ENCODE measurements at regions not wholly inside any gene's neighbourhood (a gene's known extent, or its start where the extent isn't known, plus 50 kb on each side); places are given as distances from the start of the nearest gene placed in this dataset.

- no peaks in the 10 kb centered on the region for H3K79me2 ChIP-seq (ENCODE audit: control insufficient read depth, insufficient read depth, low read length, unreplicated experiment)
- H3K4me1 ChIP-seq (ENCODE audit: control insufficient read depth, insufficient read depth, low read length, unreplicated experiment): peaks cover 12% of the 10 kb centered on the region
- H3K27ac ChIP-seq (ENCODE audit: low read depth, low read length): no peak overlapping the region
- H3K27me3 ChIP-seq (ENCODE audit: insufficient read depth, low read length): no peaks in the 10 kb centered on the region
- H2AFZ ChIP-seq (ENCODE audit: low read length, unreplicated experiment): no peak overlapping the region
- H3K36me3 ChIP-seq (ENCODE audit: insufficient read depth, low read length): peaks cover 10% of the 10 kb centered on the region; the same call in 1 of the 2 replicates
- no peak overlapping the region for H3K4me3 ChIP-seq (ENCODE audit: low read depth, low read length)
Measured at GRCh38 chr15:62843311-62843710, 199.2 kb upstream of the TPM1 start.

GRCh38 chr15:62844564-62845240 is 197.8 kb upstream of the TPM1 start:
- H3K27ac ChIP-seq (ENCODE audit: low read depth, low read length): no peak overlapping the region
- no peaks in the 10 kb centered on the region for H3K27me3 ChIP-seq (ENCODE audit: insufficient read depth, low read length)
- H3K36me3 ChIP-seq (ENCODE audit: insufficient read depth, low read length): peaks cover 10% of the 10 kb centered on the region; the same call in 1 of the 2 replicates
- H3K4me3 ChIP-seq (ENCODE audit: low read depth, low read length): no peak overlapping the region
- peaks cover 12% of the 10 kb centered on the region for H3K4me1 ChIP-seq (ENCODE audit: control insufficient read depth, insufficient read depth, low read length, unreplicated experiment)
- no peak overlapping the region for H2AFZ ChIP-seq (ENCODE audit: low read length, unreplicated experiment)
- no peaks in the 10 kb centered on the region for H3K79me2 ChIP-seq (ENCODE audit: control insufficient read depth, insufficient read depth, low read length, unreplicated experiment)

- H2AFZ ChIP-seq (ENCODE audit: low read length, unreplicated experiment): no peak overlapping the region
- no peaks in the 10 kb centered on the region for H3K27me3 ChIP-seq (ENCODE audit: insufficient read depth, low read length)
- no peak overlapping the region for H3K4me3 ChIP-seq (ENCODE audit: low read depth, low read length)
- no peak overlapping the region for H3K27ac ChIP-seq (ENCODE audit: low read depth, low read length)
- no peaks in the 10 kb centered on the region for H3K79me2 ChIP-seq (ENCODE audit: control insufficient read depth, insufficient read depth, low read length, unreplicated experiment)
- H3K4me1 ChIP-seq (ENCODE audit: control insufficient read depth, insufficient read depth, low read length, unreplicated experiment): peaks cover 15% of the 10 kb centered on the region
- H3K36me3 ChIP-seq (ENCODE audit: insufficient read depth, low read length): peaks cover 4% of the 10 kb centered on the region; the same call in 1 of the 2 replicates
Measured at GRCh38 chr15:62845241-62846126, 197.1 kb upstream of the TPM1 start.

DNA sequence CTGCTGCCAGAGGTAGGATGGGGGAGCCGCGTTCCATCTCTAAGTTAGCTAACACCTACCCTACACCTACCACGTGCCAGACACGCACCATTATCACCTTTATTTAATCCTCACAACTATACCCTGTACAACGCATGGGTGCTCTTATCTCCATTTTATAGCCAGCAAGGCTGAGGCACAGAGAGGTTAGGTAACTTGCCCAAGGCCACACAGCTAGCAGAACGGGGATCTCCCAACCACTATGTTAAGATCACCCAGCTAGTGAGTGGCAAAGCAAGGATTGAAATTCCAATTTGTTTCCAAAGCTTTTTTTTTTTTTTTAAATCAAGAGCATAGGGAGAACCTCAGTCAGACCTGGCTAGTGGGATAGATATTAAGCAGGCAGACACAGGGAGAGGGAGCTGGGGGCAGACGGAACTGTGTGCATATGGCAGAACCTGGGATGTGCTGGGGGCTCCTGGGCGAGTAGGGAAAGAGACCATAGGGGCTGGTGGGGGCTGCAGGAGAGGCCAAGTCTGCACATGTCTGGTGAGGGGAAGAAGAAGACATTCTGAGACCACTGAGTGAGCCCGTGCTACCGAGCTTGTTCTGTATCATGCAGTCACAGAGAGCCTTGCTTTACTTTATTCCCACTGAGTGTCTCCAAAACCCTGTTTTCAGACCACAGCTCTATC is 196.3 kb upstream of the TPM1 start:
- Histone ChIP-seq H3K4me1 (ENCODE audit: control insufficient read depth, insufficient read depth, low read length, unreplicated experiment) (peaks cover 23% of the 10 kb centered on the region), H3K27me3 (ENCODE audit: insufficient read depth, low read length) (no peaks in the 10 kb centered on the region), H3K36me3 (ENCODE audit: insufficient read depth, low read length) (no peaks in the 10 kb centered on the region), H3K4me3 (ENCODE audit: low read depth, low read length) (no peak overlapping the region), H3K79me2 (ENCODE audit: control insufficient read depth, insufficient read depth, low read length, unreplicated experiment) (no peaks in the 10 kb centered on the region), H2AFZ (ENCODE audit: low read length, unreplicated experiment) (no peak overlapping the region), H3K27ac (ENCODE audit: low read depth, low read length) (no peak overlapping the region)

- H3K4me3 ChIP-seq (ENCODE audit: low read depth, low read length): no peak overlapping the region
- peaks cover 24% of the 10 kb centered on the region for H3K4me1 ChIP-seq (ENCODE audit: control insufficient read depth, insufficient read depth, low read length, unreplicated experiment)
- no peaks in the 10 kb centered on the region for H3K36me3 ChIP-seq (ENCODE audit: insufficient read depth, low read length)
- H3K27me3 ChIP-seq (ENCODE audit: insufficient read depth, low read length): no peaks in the 10 kb centered on the region
- H3K27ac ChIP-seq (ENCODE audit: low read depth, low read length): no peak overlapping the region
- H2AFZ ChIP-seq (ENCODE audit: low read length, unreplicated experiment): no peak overlapping the region
- H3K79me2 ChIP-seq (ENCODE audit: control insufficient read depth, insufficient read depth, low read length, unreplicated experiment): no peaks in the 10 kb centered on the region
Measured at GRCh38 chr15:62846805-62847495, 195.6 kb upstream of the TPM1 start.

GRCh38 chr15:62847900-62848489 is 194.6 kb upstream of the TPM1 start:
- Histone ChIP-seq H3K27ac (ENCODE audit: low read depth, low read length) (no peak overlapping the region), H3K4me3 (ENCODE audit: low read depth, low read length) (no peak overlapping the region), H3K79me2 (ENCODE audit: control insufficient read depth, insufficient read depth, low read length, unreplicated experiment) (no peaks in the 10 kb centered on the region), H3K27me3 (ENCODE audit: insufficient read depth, low read length) (no peaks in the 10 kb centered on the region), H3K4me1 (ENCODE audit: control insufficient read depth, insufficient read depth, low read length, unreplicated experiment) (peaks cover 27% of the 10 kb centered on the region), H2AFZ (ENCODE audit: low read length, unreplicated experiment) (no peak overlapping the region), H3K36me3 (ENCODE audit: insufficient read depth, low read length) (no peaks in the 10 kb centered on the region)

DNA sequence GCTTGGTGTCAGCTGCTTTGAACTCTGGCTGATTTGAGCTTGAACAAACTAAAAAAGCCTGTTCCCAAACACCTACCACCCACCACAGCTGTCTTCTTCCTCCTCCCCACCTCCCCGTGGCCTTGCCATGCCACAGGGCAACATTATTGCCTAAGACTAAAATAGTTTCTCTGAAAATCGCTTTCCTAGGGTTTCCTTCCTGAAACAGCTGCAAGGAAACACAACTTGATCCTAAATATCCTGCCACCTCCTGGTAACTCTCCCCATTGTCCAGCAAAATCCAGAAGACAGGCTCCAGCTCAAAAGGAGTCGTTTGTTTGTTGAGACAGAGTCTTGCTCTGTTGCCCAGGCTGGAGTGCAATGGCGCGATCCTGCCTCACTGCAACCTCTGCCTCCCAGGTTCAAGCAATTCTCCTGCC is 193.9 kb upstream of the TPM1 start:
- no peaks in the 10 kb centered on the region for H3K36me3 ChIP-seq (ENCODE audit: insufficient read depth, low read length)
- H3K27me3 ChIP-seq (ENCODE audit: insufficient read depth, low read length): no peaks in the 10 kb centered on the region
- peaks cover 34% of the 10 kb centered on the region for H3K4me1 ChIP-seq (ENCODE audit: control insufficient read depth, insufficient read depth, low read length, unreplicated experiment)
- no peaks in the 10 kb centered on the region for H3K79me2 ChIP-seq (ENCODE audit: control insufficient read depth, insufficient read depth, low read length, unreplicated experiment)
- no peak overlapping the region for H3K27ac ChIP-seq (ENCODE audit: low read depth, low read length)
- H3K4me3 ChIP-seq (ENCODE audit: low read depth, low read length): no peak overlapping the region
- H2AFZ ChIP-seq (ENCODE audit: low read length, unreplicated experiment): no peak overlapping the region

GRCh38 chr15:62849316-62850106 is 193.0 kb upstream of the TPM1 start:
- no peak overlapping the region for H3K4me3 ChIP-seq (ENCODE audit: low read depth, low read length)
- no peaks in the 10 kb centered on the region for H3K79me2 ChIP-seq (ENCODE audit: control insufficient read depth, insufficient read depth, low read length, unreplicated experiment)
- no peak overlapping the region for H2AFZ ChIP-seq (ENCODE audit: low read length, unreplicated experiment)
- no peaks in the 10 kb centered on the region for H3K27me3 ChIP-seq (ENCODE audit: insufficient read depth, low read length)
- H3K27ac ChIP-seq (ENCODE audit: low read depth, low read length): no peak overlapping the region
- H3K36me3 ChIP-seq (ENCODE audit: insufficient read depth, low read length): no peaks in the 10 kb centered on the region
- H3K4me1 ChIP-seq (ENCODE audit: control insufficient read depth, insufficient read depth, low read length, unreplicated experiment): peaks cover 39% of the 10 kb centered on the region

DNA sequence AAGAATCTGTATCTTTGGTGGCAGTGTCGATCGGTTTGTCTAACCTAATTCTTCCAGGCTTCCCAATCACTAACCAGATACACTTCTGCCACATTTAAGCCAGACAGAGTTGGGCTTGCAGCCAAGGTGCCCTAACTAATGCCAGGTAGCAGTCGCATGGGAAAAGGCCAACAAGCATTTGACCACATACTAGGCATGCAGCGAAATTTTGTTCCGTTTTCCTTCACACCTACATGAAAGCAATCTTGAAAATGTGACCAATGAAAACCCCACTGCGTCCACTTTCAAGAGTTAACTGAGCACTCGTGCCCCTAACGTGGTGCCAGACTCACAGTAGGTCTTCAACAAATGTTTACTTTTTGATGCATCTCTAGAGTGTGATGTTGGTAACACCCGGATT is 192.2 kb upstream of the TPM1 start:
- Histone ChIP-seq H3K27ac (ENCODE audit: low read depth, low read length) (peak overlapping the region; percentile 9; the same call in 1 of the 2 replicates), H3K4me1 (ENCODE audit: control insufficient read depth, insufficient read depth, low read length, unreplicated experiment) (peaks cover 35% of the 10 kb centered on the region), H2AFZ (ENCODE audit: low read length, unreplicated experiment) (peak overlapping the region; percentile 91), H3K79me2 (ENCODE audit: control insufficient read depth, insufficient read depth, low read length, unreplicated experiment) (no peaks in the 10 kb centered on the region), H3K4me3 (ENCODE audit: low read depth, low read length) (no peak overlapping the region), H3K36me3 (ENCODE audit: insufficient read depth, low read length) (no peaks in the 10 kb centered on the region), H3K27me3 (ENCODE audit: insufficient read depth, low read length) (no peaks in the 10 kb centered on the region)
